Peyer's patch (tissue), 4 donors: ENCODE measurements at regions not wholly inside any gene's neighbourhood (a gene's known extent, or its start where the extent isn't known, plus 50 kb on each side); places are given as distances from the start of the nearest gene placed in this dataset.

Experiments used
- DNase-seq, 3 donors: peaks; one replicate each; pipeline ENCODE4 v3.0.0-alpha.2; 2017 to 2019
- H3K27ac ChIP-seq, 4 donors: fragments of 200-600 bp; sonication (generic); one replicate each; pipeline ENCODE4 v1.5.1; 2016 to 2019
- H3K27me3 ChIP-seq, 2 donors: fragments of 200-600 bp; sonication (generic); one replicate each; pipeline ENCODE4 v1.5.1; 2019
- H3K36me3 ChIP-seq, 3 donors: fragments of 200-600 bp; sonication (generic); one replicate each; pipeline ENCODE4 v1.5.1; 2016 to 2019
- H3K4me1 ChIP-seq, 4 donors: fragments of 200-600 bp; sonication (generic); one replicate each; pipeline ENCODE4 v1.5.1; 2016 to 2019
- H3K4me3 ChIP-seq, 4 donors: fragments of 200-600 bp; sonication (generic); 1 replicate in 3 of 4; 2 replicates in 1 of 4; pipeline ENCODE4 v1.5.1; 2016 to 2019; ENCODE audit warnings: mild to moderate bottlenecking in 1 of 4
- H3K9me3 ChIP-seq, 4 donors: fragments of 200-600 bp; sonication (generic); one replicate each; pipeline ENCODE4 v1.5.1; 2016 to 2019; ENCODE audit warnings: mild to moderate bottlenecking in 1 of 4
- POLR2A ChIP-seq, 2 donors: fragments of 450-650 bp; IDR thresholded peaks; one replicate each; pipeline ENCODE4 v1.5.1; 2017; ENCODE audit warnings: antibody characterized with exemption in 2 of 2, mild to moderate bottlenecking in 2 of 2, moderate library complexity in 2 of 2
- TF ChIP-seq, protein P1 (sequence below), 6 experiments: fragments of 450-650 bp in 4 of 6; fragments of 200-600 bp in 2 of 6; sonication (generic) in 1 of 6; IDR thresholded peaks; one replicate each; pipeline ENCODE4 v1.5.1; 2017 to 2019; ENCODE audit warnings: antibody characterized with exemption in 6 of 6, mild to moderate bottlenecking in 3 of 6, moderate library complexity in 1 of 6

- TF ChIP-seq POLR2A (IDR thresholded peaks at IDR 0.05) = no peak
- TF ChIP-seq, protein P1, sequence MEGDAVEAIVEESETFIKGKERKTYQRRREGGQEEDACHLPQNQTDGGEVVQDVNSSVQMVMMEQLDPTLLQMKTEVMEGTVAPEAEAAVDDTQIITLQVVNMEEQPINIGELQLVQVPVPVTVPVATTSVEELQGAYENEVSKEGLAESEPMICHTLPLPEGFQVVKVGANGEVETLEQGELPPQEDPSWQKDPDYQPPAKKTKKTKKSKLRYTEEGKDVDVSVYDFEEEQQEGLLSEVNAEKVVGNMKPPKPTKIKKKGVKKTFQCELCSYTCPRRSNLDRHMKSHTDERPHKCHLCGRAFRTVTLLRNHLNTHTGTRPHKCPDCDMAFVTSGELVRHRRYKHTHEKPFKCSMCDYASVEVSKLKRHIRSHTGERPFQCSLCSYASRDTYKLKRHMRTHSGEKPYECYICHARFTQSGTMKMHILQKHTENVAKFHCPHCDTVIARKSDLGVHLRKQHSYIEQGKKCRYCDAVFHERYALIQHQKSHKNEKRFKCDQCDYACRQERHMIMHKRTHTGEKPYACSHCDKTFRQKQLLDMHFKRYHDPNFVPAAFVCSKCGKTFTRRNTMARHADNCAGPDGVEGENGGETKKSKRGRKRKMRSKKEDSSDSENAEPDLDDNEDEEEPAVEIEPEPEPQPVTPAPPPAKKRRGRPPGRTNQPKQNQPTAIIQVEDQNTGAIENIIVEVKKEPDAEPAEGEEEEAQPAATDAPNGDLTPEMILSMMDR (IDR thresholded peaks at IDR 0.05) = no peak
- no peak overlapping the region for H3K27ac ChIP-seq
- H3K4me3 ChIP-seq = no peak overlapping the region
- DNase-seq = no peak
- no peaks in the 10 kb centered on the region for H3K4me1 ChIP-seq
- H3K27me3 ChIP-seq = no peaks in the 10 kb centered on the region
- no peaks in the 10 kb centered on the region for H3K9me3 ChIP-seq
- no peaks in the 10 kb centered on the region for H3K36me3 ChIP-seq
These were observed 69.1 kb upstream of the NPFFR2 start for GRCh38 chr4:71962622-71963264.

- DNase-seq = no peak
These were observed 57.1 kb upstream of the NPFFR2 start for GRCh38 chr4:71974681-71975080.

DNA sequence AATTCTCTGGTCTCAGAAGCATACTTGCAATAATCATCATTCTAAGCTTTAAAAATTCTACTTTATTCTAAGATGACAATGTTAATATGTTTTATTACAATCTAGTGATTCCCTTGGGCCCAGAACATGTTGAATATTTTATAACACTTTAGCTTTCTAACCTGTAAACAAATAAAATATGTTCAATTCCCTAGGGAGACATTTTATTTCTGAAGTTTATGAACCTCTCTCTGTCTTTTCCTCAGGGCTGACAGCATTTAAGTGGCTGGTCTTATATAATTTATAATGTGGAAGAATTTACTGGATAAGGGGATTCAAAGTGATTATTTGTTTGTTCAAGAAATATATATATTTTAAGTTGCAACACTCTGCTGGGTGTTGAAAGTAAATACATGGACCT, 55.3 kb upstream of the NPFFR2 start:
- no peak overlapping the region for H3K27ac ChIP-seq
- no peaks in the 10 kb centered on the region for H3K9me3 ChIP-seq
- H3K27me3 ChIP-seq = no peaks in the 10 kb centered on the region
- TF ChIP-seq, protein P1 (IDR thresholded peaks at IDR 0.05) = no peak
- no peak for TF ChIP-seq POLR2A (IDR thresholded peaks at IDR 0.05)
- no peak for DNase-seq
- H3K4me3 ChIP-seq = no peak overlapping the region
- H3K36me3 ChIP-seq = no peaks in the 10 kb centered on the region
- no peaks in the 10 kb centered on the region for H3K4me1 ChIP-seq

More at GRCh38 chr4:71974681-71975080, 57.1 kb upstream of the NPFFR2 start:
- TF ChIP-seq POLR2A (IDR thresholded peaks at IDR 0.05) = no peak
- TF ChIP-seq, protein P1 (IDR thresholded peaks at IDR 0.05) = no peak
- Histone ChIP-seq H3K27me3 (no peaks in the 10 kb centered on the region), H3K4me3 (no peak overlapping the region), H3K9me3 (no peaks in the 10 kb centered on the region), H3K36me3 (no peaks in the 10 kb centered on the region), H3K4me1 (no peaks in the 10 kb centered on the region), H3K27ac (no peak overlapping the region)

DNA sequence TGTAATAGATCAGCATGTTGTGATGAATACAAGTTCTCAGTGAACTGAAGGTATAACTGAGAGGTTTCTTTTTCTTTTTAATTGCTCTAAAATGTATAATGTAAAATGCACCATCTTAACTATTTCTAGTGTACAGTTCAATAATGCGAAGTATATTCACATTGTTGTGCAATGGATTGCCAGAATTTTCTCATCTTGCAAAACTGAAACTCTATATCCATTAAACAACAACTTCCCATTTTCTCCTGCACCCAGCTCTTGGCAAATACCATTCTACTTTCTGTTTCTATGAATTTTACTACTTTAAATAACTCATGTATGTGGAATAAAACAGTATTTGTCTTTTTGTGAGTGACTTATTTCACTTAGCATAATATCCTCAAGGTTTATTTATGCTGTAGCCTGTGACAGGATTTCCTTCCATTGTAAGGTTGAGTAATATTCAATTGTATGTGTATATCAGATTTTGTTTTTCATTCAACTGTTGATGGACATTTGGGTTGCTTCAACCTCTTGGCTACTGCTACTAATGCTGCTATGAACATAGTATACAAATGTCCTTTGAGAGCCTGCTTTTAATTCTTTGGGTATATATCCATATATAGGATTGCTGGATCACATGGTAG, 53.5 kb upstream of the NPFFR2 start:
- no peaks in the 10 kb centered on the region for H3K4me1 ChIP-seq
- DNase-seq = no peak
- H3K9me3 ChIP-seq = no peaks in the 10 kb centered on the region
- H3K27me3 ChIP-seq = no peaks in the 10 kb centered on the region
- H3K36me3 ChIP-seq = no peaks in the 10 kb centered on the region
- TF ChIP-seq, protein P1 (IDR thresholded peaks at IDR 0.05) = no peak
- TF ChIP-seq POLR2A (IDR thresholded peaks at IDR 0.05) = no peak
- no peak overlapping the region for H3K27ac ChIP-seq
- H3K4me3 ChIP-seq = no peak overlapping the region

- TF ChIP-seq, protein P1 (IDR thresholded peaks at IDR 0.05) = no peak
- no peak for TF ChIP-seq POLR2A (IDR thresholded peaks at IDR 0.05)
- H3K9me3 ChIP-seq = no peaks in the 10 kb centered on the region
- no peaks in the 10 kb centered on the region for H3K27me3 ChIP-seq
- H3K27ac ChIP-seq = no peak overlapping the region
- no peak for DNase-seq
- no peak overlapping the region for H3K4me3 ChIP-seq
- H3K4me1 ChIP-seq = no peaks in the 10 kb centered on the region
- no peaks in the 10 kb centered on the region for H3K36me3 ChIP-seq
These were observed 50.8 kb upstream of the NPFFR2 start for GRCh38 chr4:71980976-71981375.
